IPS DF 19.7 (cell line): ENCODE measurements at regions not wholly inside any gene's neighbourhood (a gene's known extent, or its start where the extent isn't known, plus 50 kb on each side); places are given as distances from the start of the nearest gene placed in this dataset.
"Not testable (repeated sequence)": the region's sequence is repeated elsewhere in the genome, so short reads cannot be mapped to it uniquely, and the experiment has no call there.

Experiments used
- DNase-seq: peaks from one replicate; pipeline ENCODE4 v3.0.0-alpha.2; 2013; ENCODE audit warnings: low read depth, low spot score

GRCh38 chr5:8701251-8701650 lies 832.3 kb downstream of the MTRR start:
- no peak for DNase-seq

- no peak for DNase-seq
Observed at GRCh38 chr5:8710426-8710930, 835.4 kb downstream of the SEMA5A start.

GRCh38 chr5:8714198-8714597 lies 831.7 kb downstream of the SEMA5A start:
- DNase-seq: no peak

- no peak for DNase-seq
Observed at GRCh38 chr5:8714861-8715260, 831.0 kb downstream of the SEMA5A start.

GRCh38 chr5:8719796-8720195 lies 826.1 kb downstream of the SEMA5A start:
- DNase-seq: no peak

- DNase-seq: no peak
Observed at GRCh38 chr5:8720506-8720905, 825.4 kb downstream of the SEMA5A start.

GRCh38 chr5:8721536-8721935 lies 824.3 kb downstream of the SEMA5A start:
- DNase-seq: no peak

- no peak for DNase-seq
Observed at GRCh38 chr5:8726383-8727036, 819.4 kb downstream of the SEMA5A start.

- no peak for DNase-seq
Observed at GRCh38 chr5:8727396-8727795, 818.5 kb downstream of the SEMA5A start.

GRCh38 chr5:8729437-8729836 lies 816.4 kb downstream of the SEMA5A start:
- DNase-seq: no peak

- DNase-seq: no peak
Observed at GRCh38 chr5:8730194-8730593, 815.7 kb downstream of the SEMA5A start.

- not testable (repeated sequence) for DNase-seq
Observed at GRCh38 chr5:8731110-8731509, 814.8 kb downstream of the SEMA5A start.

GRCh38 chr5:8740595-8740994 lies 805.3 kb downstream of the SEMA5A start:
- no peak for DNase-seq

GRCh38 chr5:8749556-8749955 lies 796.3 kb downstream of the SEMA5A start:
- no peak for DNase-seq

GRCh38 chr5:8750100-8750499 lies 795.8 kb downstream of the SEMA5A start:
- DNase-seq: no peak

GRCh38 chr5:8751971-8752370 lies 793.9 kb downstream of the SEMA5A start:
- no peak for DNase-seq

GRCh38 chr5:8752595-8752994 lies 793.3 kb downstream of the SEMA5A start:
- no peak for DNase-seq

- DNase-seq: no peak
Observed at GRCh38 chr5:8756498-8757084, 789.3 kb downstream of the SEMA5A start.

- no peak for DNase-seq
Observed at GRCh38 chr5:8765886-8766285, 780.0 kb downstream of the SEMA5A start.

GRCh38 chr5:8766448-8766847 lies 779.4 kb downstream of the SEMA5A start:
- no peak for DNase-seq

GRCh38 chr5:8767111-8767510 lies 778.8 kb downstream of the SEMA5A start:
- no peak for DNase-seq

GRCh38 chr5:8767746-8768145 lies 778.1 kb downstream of the SEMA5A start:
- DNase-seq: no peak

- no peak for DNase-seq
Observed at GRCh38 chr5:8769631-8770030, 776.2 kb downstream of the SEMA5A start.

- DNase-seq: no peak
Observed at GRCh38 chr5:8770431-8770830, 775.4 kb downstream of the SEMA5A start.
